ENCODE measurements at regions not wholly inside any gene's neighbourhood (a gene's known extent, or its start where the extent isn't known, plus 50 kb on each side); places are given as distances from the start of the nearest gene placed in this dataset.

- TF ChIP-seq POLR2A (IDR thresholded peaks at IDR 0.05): no peak
- TF ChIP-seq CTCF (IDR thresholded peaks at IDR 0.05): no peak
Observed at GRCh38 chr7:57344957-57345356, 105.0 kb upstream of the ZNF716 start.

Measured in body of pancreas (tissue), 4 donors.